HG03432 (cell line): ENCODE measurements at regions not wholly inside any gene's neighbourhood (a gene's known extent, or its start where the extent isn't known, plus 50 kb on each side); places are given as distances from the start of the nearest gene placed in this dataset.
"Not testable (repeated sequence)": the region's sequence is repeated elsewhere in the genome, so short reads cannot be mapped to it uniquely, and the experiment has no call there.

ENCODE experiments used
- ATAC-seq: cut with Tn5 transposase; IDR thresholded peaks from one replicate; pipeline ENCODE4 v1.9.1; 2021; ENCODE audit warnings: mild to moderate bottlenecking, moderate library complexity; ENCODE audit not compliant: unreplicated experiment

GRCh38 chr1:10938741-10939417 is 73.6 kb upstream of the TARDBP start:
- ATAC-seq: no peak

- ATAC-seq: no peak
Observed at GRCh38 chr1:10939654-10940450, 72.6 kb upstream of the TARDBP start.

GRCh38 chr1:10940451-10940804 is 72.0 kb upstream of the TARDBP start:
- ATAC-seq: no peak

GRCh38 chr1:10940838-10941237 is 71.6 kb upstream of the TARDBP start:
- ATAC-seq: no peak

GRCh38 chr1:10941891-10942541 is 70.4 kb upstream of the TARDBP start:
- ATAC-seq: no peak

- no peak for ATAC-seq
Observed at GRCh38 chr1:10942542-10942912, 69.9 kb upstream of the TARDBP start.

- no peak for ATAC-seq
Observed at GRCh38 chr1:10943041-10943440, 69.4 kb upstream of the TARDBP start.

GRCh38 chr1:10943991-10944730 is 68.3 kb upstream of the TARDBP start:
- no peak for ATAC-seq

- no peak for ATAC-seq
Observed at GRCh38 chr1:10945991-10946509, 66.4 kb upstream of the TARDBP start.

GRCh38 chr1:10947181-10947580 is 65.3 kb upstream of the TARDBP start:
- ATAC-seq: no peak

- ATAC-seq: no peak
Observed at GRCh38 chr1:10947691-10948462, 64.6 kb upstream of the TARDBP start.

GRCh38 chr1:10948463-10948775 is 64.0 kb upstream of the TARDBP start:
- no peak for ATAC-seq

- ATAC-seq: no peak
Observed at GRCh38 chr1:10950316-10951172, 61.9 kb upstream of the TARDBP start.

GRCh38 chr1:10951298-10951697 is 61.2 kb upstream of the TARDBP start:
- not testable (repeated sequence) for ATAC-seq

- ATAC-seq: no peak
Observed at GRCh38 chr1:10951961-10952360, 60.5 kb upstream of the TARDBP start.

- no peak for ATAC-seq
Observed at GRCh38 chr1:10953505-10954193, 58.8 kb upstream of the TARDBP start.

GRCh38 chr1:10957133-10957532 is 55.3 kb upstream of the TARDBP start:
- ATAC-seq: no peak

- ATAC-seq: no peak
Observed at GRCh38 chr1:10958614-10959013, 53.8 kb upstream of the TARDBP start.
